ENCODE measurements at regions not wholly inside any gene's neighbourhood (a gene's known extent, or its start where the extent isn't known, plus 50 kb on each side); places are given as distances from the start of the nearest gene placed in this dataset.
A peak's percentile ranks its signal among the peaks of the same experiment; 100 is the strongest.
"Not testable (repeated sequence)": the region's sequence is repeated elsewhere in the genome, so short reads cannot be mapped to it uniquely, and the experiment has no call there.

DNA sequence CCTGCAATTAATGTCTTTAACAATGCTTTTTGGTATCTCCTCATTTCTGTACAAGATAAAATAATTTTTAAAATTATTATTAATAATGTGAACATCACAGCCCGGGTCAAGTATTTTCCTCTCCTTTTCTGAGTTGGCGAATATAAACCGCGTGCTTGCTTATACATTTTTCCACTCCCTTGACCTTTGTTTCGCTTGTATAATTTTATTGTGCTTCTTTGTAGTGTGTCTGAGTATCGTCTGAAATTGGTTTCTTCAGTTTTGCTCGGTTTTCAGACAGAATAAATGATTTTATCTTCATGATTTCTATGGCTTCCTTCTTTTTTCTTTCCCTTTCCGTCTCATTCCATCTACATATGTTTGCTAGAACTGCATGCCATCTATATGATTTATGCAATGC lies 448.5 kb downstream of the MAT2B start:
- DNase-seq (ENCODE audit: low read depth), result no peak
- TF ChIP-seq, protein P1, sequence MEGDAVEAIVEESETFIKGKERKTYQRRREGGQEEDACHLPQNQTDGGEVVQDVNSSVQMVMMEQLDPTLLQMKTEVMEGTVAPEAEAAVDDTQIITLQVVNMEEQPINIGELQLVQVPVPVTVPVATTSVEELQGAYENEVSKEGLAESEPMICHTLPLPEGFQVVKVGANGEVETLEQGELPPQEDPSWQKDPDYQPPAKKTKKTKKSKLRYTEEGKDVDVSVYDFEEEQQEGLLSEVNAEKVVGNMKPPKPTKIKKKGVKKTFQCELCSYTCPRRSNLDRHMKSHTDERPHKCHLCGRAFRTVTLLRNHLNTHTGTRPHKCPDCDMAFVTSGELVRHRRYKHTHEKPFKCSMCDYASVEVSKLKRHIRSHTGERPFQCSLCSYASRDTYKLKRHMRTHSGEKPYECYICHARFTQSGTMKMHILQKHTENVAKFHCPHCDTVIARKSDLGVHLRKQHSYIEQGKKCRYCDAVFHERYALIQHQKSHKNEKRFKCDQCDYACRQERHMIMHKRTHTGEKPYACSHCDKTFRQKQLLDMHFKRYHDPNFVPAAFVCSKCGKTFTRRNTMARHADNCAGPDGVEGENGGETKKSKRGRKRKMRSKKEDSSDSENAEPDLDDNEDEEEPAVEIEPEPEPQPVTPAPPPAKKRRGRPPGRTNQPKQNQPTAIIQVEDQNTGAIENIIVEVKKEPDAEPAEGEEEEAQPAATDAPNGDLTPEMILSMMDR (conservative IDR thresholded peaks at IDR 0.05; ENCODE audit: control insufficient read depth, insufficient read depth, low read depth, low read length), result no peak

DNA sequence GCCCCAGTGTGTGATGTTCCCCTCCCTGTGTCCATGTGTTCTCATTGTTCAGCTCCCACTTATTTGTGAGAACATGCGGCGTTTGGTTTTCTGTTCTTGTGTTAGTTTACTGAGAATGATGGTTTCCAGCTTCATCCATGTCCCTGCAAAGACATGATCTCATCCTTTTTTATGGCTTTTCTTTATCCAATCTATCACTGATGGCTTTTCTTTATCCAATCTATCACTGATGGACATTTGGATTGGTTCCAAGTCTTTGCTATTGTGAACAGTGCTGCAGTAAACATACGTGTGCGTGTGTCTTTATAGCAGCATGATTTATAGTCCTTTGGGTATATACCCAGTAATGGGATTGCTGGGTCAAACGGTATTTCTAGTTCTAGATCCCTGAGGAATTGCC lies 455.8 kb downstream of the MAT2B start:
- H3K4me3 ChIP-seq (ENCODE audit: control insufficient read depth, low read depth, low read length); DNase-seq (ENCODE audit: low read depth): not testable (repeated sequence)

More for the DNA sequence above, 448.5 kb downstream of the MAT2B start:
- H3K4me3 ChIP-seq (ENCODE audit: control insufficient read depth, low read depth, low read length), result no peak overlapping the region

DNA sequence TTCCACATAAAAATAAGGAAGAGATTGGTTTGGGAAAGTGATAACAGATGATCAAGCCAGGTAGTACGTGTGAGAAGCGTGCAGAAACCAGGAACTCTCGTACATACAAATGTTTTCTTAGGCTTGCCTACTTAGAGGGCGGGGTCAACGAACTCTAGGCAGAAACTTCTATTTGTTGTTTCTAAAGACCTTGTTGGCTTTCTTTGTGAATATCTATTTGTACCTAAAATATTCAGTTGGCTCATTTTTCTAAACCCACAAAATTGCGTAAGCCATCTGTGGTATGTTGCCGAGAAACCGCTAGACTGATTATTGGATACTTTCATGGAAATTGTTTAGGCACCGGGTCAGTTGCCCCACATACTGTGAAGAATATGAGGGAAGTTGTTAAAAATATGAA lies 458.5 kb downstream of the MAT2B start:
- peak; percentile 10 for DNase-seq (ENCODE audit: low read depth)
- H3K4me3 ChIP-seq (ENCODE audit: control insufficient read depth, low read depth, low read length), result no peak overlapping the region
- TF ChIP-seq, protein P1 (conservative IDR thresholded peaks at IDR 0.05; ENCODE audit: control insufficient read depth, insufficient read depth, low read depth, low read length), result no peak

DNA sequence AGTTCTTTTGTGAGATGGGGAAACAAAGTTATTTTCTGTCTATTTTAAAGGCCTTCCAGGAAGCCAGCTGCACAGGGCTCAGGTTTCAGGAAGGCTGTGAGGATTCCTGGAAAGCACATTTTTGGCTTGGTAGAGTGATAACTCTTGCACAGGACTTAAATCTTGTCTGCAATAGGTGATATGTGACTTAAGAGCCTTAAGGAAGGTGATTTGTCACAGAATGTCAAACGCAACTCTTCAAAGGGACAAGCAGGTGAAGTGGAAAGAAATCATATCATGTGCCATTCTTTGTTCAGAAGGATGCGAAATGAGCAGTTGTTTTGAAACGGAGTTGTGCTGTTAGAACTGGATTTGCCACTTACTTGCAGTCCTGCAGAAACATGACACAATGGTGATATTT lies 459.3 kb downstream of the MAT2B start:
- H3K4me3 ChIP-seq (ENCODE audit: control insufficient read depth, low read depth, low read length), result no peak overlapping the region
- DNase-seq (ENCODE audit: low read depth), result no peak
- TF ChIP-seq, protein P1 (conservative IDR thresholded peaks at IDR 0.05; ENCODE audit: control insufficient read depth, insufficient read depth, low read depth, low read length), result no peak

DNA sequence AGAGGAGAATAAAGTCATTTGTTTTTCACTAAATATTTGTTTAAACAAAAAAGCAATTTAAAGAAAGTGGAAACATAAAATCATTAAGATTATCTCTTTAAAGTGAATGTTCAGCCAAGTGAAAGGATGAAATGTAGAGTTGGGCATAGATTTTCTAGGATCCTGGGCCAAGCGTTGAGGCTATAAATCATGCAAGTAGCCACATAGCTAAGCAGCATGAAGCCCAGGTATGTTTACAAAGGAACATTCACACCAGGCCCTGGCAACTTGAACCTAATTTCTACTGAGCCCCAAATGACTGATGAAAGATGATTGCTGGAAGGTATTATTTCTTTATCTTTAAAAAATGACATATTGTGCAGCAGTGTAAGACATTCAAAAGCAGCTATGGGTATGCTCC lies 461.8 kb downstream of the MAT2B start:
- TF ChIP-seq, protein P1 (conservative IDR thresholded peaks at IDR 0.05; ENCODE audit: control insufficient read depth, insufficient read depth, low read depth, low read length), result no peak
- DNase-seq (ENCODE audit: low read depth), result no peak
- H3K4me3 ChIP-seq (ENCODE audit: control insufficient read depth, low read depth, low read length), result no peak overlapping the region

DNA sequence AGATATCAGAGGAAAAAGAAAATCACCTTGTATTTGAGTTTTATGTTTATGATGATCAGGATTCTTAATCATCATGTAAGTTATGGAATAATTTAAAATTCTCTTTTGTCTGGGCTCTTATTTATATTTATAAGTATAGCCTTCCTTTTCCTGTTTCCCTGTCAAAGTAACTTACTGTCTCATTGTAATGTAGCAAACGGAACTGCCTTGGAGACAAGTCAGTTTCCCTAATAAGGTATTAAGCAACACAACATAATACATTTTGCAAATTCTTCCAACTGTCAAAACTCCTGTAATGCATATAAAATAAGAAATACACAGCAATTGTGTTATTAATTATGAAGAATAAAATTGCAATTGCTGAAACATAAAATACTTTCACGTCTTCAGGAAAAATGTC lies 463.2 kb downstream of the MAT2B start:
- no peak overlapping the region for H3K4me3 ChIP-seq (ENCODE audit: control insufficient read depth, low read depth, low read length)
- no peak for DNase-seq (ENCODE audit: low read depth)
- TF ChIP-seq, protein P1 (conservative IDR thresholded peaks at IDR 0.05; ENCODE audit: control insufficient read depth, insufficient read depth, low read depth, low read length), result no peak

DNA sequence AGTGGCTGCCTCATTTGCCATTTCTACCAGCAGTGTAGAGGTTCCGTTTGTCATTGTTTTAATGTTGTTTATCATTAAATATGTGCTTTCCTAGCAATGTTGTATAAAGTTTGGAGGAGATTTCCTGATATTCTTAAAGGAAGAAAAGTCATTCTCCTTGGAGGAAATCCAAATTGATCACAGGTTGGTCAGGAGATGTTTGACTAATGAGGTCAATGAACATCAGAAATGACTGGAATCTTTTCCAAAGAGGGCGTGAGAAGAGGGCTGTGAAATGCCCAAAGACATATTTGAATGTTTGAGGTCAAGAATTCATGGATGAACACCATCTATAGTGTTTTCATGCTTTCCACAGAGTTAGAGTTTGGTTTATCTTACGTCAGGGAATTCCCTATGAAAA lies 471.3 kb downstream of the MAT2B start:
- TF ChIP-seq, protein P1 (conservative IDR thresholded peaks at IDR 0.05; ENCODE audit: control insufficient read depth, insufficient read depth, low read depth, low read length), result no peak
- peak; percentile 33 for DNase-seq (ENCODE audit: low read depth)
- no peak overlapping the region for H3K4me3 ChIP-seq (ENCODE audit: control insufficient read depth, low read depth, low read length)
